ENCODE measurements at regions not wholly inside any gene's neighbourhood (a gene's known extent, or its start where the extent isn't known, plus 50 kb on each side); places are given as distances from the start of the nearest gene placed in this dataset.

- Histone ChIP-seq H3K9me2 (ENCODE audit: insufficient read depth, low read length) (no peaks in the 10 kb centered on the region), H3K4me2 (ENCODE audit: low read length) (no peak overlapping the region), H3K9me3 (ENCODE audit: low read length) (no peaks in the 10 kb centered on the region), H3K9ac (ENCODE audit: low read length) (no peak overlapping the region), H2AFZ (ENCODE audit: low read depth, low read length) (no peak overlapping the region), H3K4me3 (ENCODE audit: low read length) (no peak overlapping the region), H3K27ac (ENCODE audit: low read length) (no peak overlapping the region), H3F3A (ENCODE audit: insufficient read depth, low read length, poor library complexity, severe bottlenecking) (no peaks in the 10 kb centered on the region), H3K27me3 (ENCODE audit: insufficient read depth, low read depth, low read length) (no peaks in the 10 kb centered on the region), H3K36me3 (ENCODE audit: insufficient read depth, low read length) (no peaks in the 10 kb centered on the region), H3K79me2 (replicated peaks; ENCODE audit: insufficient read depth, low read length) (no peaks in the 10 kb centered on the region), H4K20me1 (ENCODE audit: insufficient read depth) (no peaks in the 10 kb centered on the region)
- no peak for TF ChIP-seq MXI1 (conservative IDR thresholded peaks at IDR 0.05; ENCODE audit: poor library complexity, severe bottlenecking)
- TF ChIP-seq EP300 (conservative IDR thresholded peaks at IDR 0.05; ENCODE audit: poor library complexity, severe bottlenecking), result no peak
- TF ChIP-seq REST (IDR thresholded peaks at IDR 0.05; ENCODE audit: borderline replicate concordance), result no peak
- TF ChIP-seq TAF1 (IDR thresholded peaks at IDR 0.05; ENCODE audit: low read depth), result no peak
- no peak for TF ChIP-seq POLR2AphosphoS5 (IDR thresholded peaks at IDR 0.05)
- TF ChIP-seq, protein P1, sequence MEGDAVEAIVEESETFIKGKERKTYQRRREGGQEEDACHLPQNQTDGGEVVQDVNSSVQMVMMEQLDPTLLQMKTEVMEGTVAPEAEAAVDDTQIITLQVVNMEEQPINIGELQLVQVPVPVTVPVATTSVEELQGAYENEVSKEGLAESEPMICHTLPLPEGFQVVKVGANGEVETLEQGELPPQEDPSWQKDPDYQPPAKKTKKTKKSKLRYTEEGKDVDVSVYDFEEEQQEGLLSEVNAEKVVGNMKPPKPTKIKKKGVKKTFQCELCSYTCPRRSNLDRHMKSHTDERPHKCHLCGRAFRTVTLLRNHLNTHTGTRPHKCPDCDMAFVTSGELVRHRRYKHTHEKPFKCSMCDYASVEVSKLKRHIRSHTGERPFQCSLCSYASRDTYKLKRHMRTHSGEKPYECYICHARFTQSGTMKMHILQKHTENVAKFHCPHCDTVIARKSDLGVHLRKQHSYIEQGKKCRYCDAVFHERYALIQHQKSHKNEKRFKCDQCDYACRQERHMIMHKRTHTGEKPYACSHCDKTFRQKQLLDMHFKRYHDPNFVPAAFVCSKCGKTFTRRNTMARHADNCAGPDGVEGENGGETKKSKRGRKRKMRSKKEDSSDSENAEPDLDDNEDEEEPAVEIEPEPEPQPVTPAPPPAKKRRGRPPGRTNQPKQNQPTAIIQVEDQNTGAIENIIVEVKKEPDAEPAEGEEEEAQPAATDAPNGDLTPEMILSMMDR (IDR thresholded peaks at IDR 0.05; ENCODE audit: poor library complexity, severe bottlenecking), result no peak
- no peak for TF ChIP-seq SMC3 (conservative IDR thresholded peaks at IDR 0.05; ENCODE audit: poor library complexity)
- no peak for TF ChIP-seq EZH2 (IDR thresholded peaks at IDR 0.05; ENCODE audit: borderline replicate concordance, insufficient read depth, low read length, poor library complexity, severe bottlenecking)
- no peak for TF ChIP-seq RAD21 (conservative IDR thresholded peaks at IDR 0.05)
Observed at GRCh38 chr12:131369094-131369845, 341.6 kb upstream of the SFSWAP start.

- Histone ChIP-seq H2AFZ (ENCODE audit: low read depth, low read length) (no peak overlapping the region), H4K20me1 (ENCODE audit: insufficient read depth) (no peaks in the 10 kb centered on the region), H3K79me2 (replicated peaks; ENCODE audit: insufficient read depth, low read length) (no peaks in the 10 kb centered on the region), H3K27ac (ENCODE audit: low read length) (no peak overlapping the region), H3K4me2 (ENCODE audit: low read length) (no peak overlapping the region), H3K36me3 (ENCODE audit: insufficient read depth, low read length) (no peaks in the 10 kb centered on the region), H3K9me3 (ENCODE audit: low read length) (no peaks in the 10 kb centered on the region), H3K27me3 (ENCODE audit: insufficient read depth, low read depth, low read length) (no peaks in the 10 kb centered on the region), H3F3A (ENCODE audit: insufficient read depth, low read length, poor library complexity, severe bottlenecking) (no peaks in the 10 kb centered on the region), H3K9me2 (ENCODE audit: insufficient read depth, low read length) (no peaks in the 10 kb centered on the region), H3K9ac (ENCODE audit: low read length) (no peak overlapping the region), H3K4me3 (ENCODE audit: low read length) (no peak overlapping the region)
- TF ChIP-seq EP300 (conservative IDR thresholded peaks at IDR 0.05; ENCODE audit: poor library complexity, severe bottlenecking) (no peak), MXI1 (conservative IDR thresholded peaks at IDR 0.05; ENCODE audit: poor library complexity, severe bottlenecking) (no peak), REST (IDR thresholded peaks at IDR 0.05; ENCODE audit: borderline replicate concordance) (no peak), SMC3 (conservative IDR thresholded peaks at IDR 0.05; ENCODE audit: poor library complexity) (no peak), RAD21 (conservative IDR thresholded peaks at IDR 0.05) (no peak), TAF1 (IDR thresholded peaks at IDR 0.05; ENCODE audit: low read depth) (no peak), POLR2AphosphoS5 (IDR thresholded peaks at IDR 0.05) (no peak), EZH2 (IDR thresholded peaks at IDR 0.05; ENCODE audit: borderline replicate concordance, insufficient read depth, low read length, poor library complexity, severe bottlenecking) (no peak)
- TF ChIP-seq, protein P1 (IDR thresholded peaks at IDR 0.05; ENCODE audit: poor library complexity, severe bottlenecking), result no peak
Observed at GRCh38 chr12:131370321-131370720, 340.6 kb upstream of the SFSWAP start.

All from neural cell (in vitro differentiated cells).